ENCODE measurements at regions not wholly inside any gene's neighbourhood (a gene's known extent, or its start where the extent isn't known, plus 50 kb on each side); places are given as distances from the start of the nearest gene placed in this dataset.
"Not testable (repeated sequence)": the region's sequence is repeated elsewhere in the genome, so short reads cannot be mapped to it uniquely, and the experiment has no call there.

- H3K9ac ChIP-seq (ENCODE audit: low read depth in 1 of 2, low read length in 2 of 2) = no peak overlapping the region
- WGBS = 65% methylated on average over 5 of the region's 5 CpGs
- TF ChIP-seq ZBTB33 (IDR thresholded peaks at IDR 0.05) (no peak), TAF1 (conservative IDR thresholded peaks at IDR 0.05) (no peak), HNF4G (IDR thresholded peaks at IDR 0.05) (no peak), MAX (IDR thresholded peaks at IDR 0.05) (no peak), NR2F2 (IDR thresholded peaks at IDR 0.05) (no peak)
- H3K27ac ChIP-seq (ENCODE audit: low read depth in 1 of 2, low read length in 2 of 2) = no peak overlapping the region
- H3K9me3 ChIP-seq (ENCODE audit: control insufficient read depth in 4 of 4, low read length in 3 of 4) = no peaks in the 10 kb centered on the region
- no peaks in the 10 kb centered on the region for H3K36me3 ChIP-seq (ENCODE audit: control insufficient read depth in 4 of 4, insufficient read depth in 3 of 4, low read depth in 1 of 4, low read length in 3 of 4)
- no peaks in the 10 kb centered on the region for H3K4me1 ChIP-seq (ENCODE audit: control insufficient read depth in 4 of 4, insufficient read depth in 4 of 4, low read length in 3 of 4)
- H3K27me3 ChIP-seq (ENCODE audit: control insufficient read depth in 4 of 4, insufficient read depth in 4 of 4, low read length in 3 of 4) = no peaks in the 10 kb centered on the region
- DNase-seq (ENCODE audit: low spot score) = no peak
- no peak overlapping the region for H3K4me3 ChIP-seq (ENCODE audit: low read depth in 1 of 3, low read length in 3 of 3)
Observed at GRCh38 chr11:80261776-80262175, 820.9 kb upstream of the TENM4 start.

GRCh38 chr11:80257319-80258015, 816.6 kb upstream of the TENM4 start:
- DNase-seq (ENCODE audit: low spot score); H3K4me3 ChIP-seq (ENCODE audit: low read depth in 1 of 3, low read length in 3 of 3); H3K9ac ChIP-seq (ENCODE audit: low read depth in 1 of 2, low read length in 2 of 2); H3K27me3 ChIP-seq (ENCODE audit: control insufficient read depth in 4 of 4, insufficient read depth in 4 of 4, low read length in 3 of 4); H3K36me3 ChIP-seq (ENCODE audit: control insufficient read depth in 4 of 4, insufficient read depth in 3 of 4, low read depth in 1 of 4, low read length in 3 of 4); H3K27ac ChIP-seq (ENCODE audit: low read depth in 1 of 2, low read length in 2 of 2); H3K9me3 ChIP-seq (ENCODE audit: control insufficient read depth in 4 of 4, low read length in 3 of 4); H3K4me1 ChIP-seq (ENCODE audit: control insufficient read depth in 4 of 4, insufficient read depth in 4 of 4, low read length in 3 of 4): not testable (repeated sequence)
- WGBS = 88% methylated on average over 45 of the region's 45 CpGs

- no peak for DNase-seq (ENCODE audit: low spot score)
- H3K9me3 ChIP-seq (ENCODE audit: control insufficient read depth in 4 of 4, low read length in 3 of 4) = no peaks in the 10 kb centered on the region
- H3K9ac ChIP-seq (ENCODE audit: low read depth in 1 of 2, low read length in 2 of 2) = no peak overlapping the region
- H3K4me1 ChIP-seq (ENCODE audit: control insufficient read depth in 4 of 4, insufficient read depth in 4 of 4, low read length in 3 of 4) = no peaks in the 10 kb centered on the region
- H3K27me3 ChIP-seq (ENCODE audit: control insufficient read depth in 4 of 4, insufficient read depth in 4 of 4, low read length in 3 of 4) = no peaks in the 10 kb centered on the region
- no peak overlapping the region for H3K4me3 ChIP-seq (ENCODE audit: low read depth in 1 of 3, low read length in 3 of 3)
- no peak for TF ChIP-seq YY1 (IDR thresholded peaks at IDR 0.05)
- TF ChIP-seq CTCF (IDR thresholded peaks at IDR 0.05; ENCODE audit: low read depth, low read length, missing input control) = no peak
- no peak for TF ChIP-seq GABPA (IDR thresholded peaks at IDR 0.05 in 1 of 2, conservative IDR thresholded peaks at IDR 0.05 in 1 of 2)
- no peak for TF ChIP-seq SP1 (IDR thresholded peaks at IDR 0.05)
- no peak for TF ChIP-seq NR2F2 (IDR thresholded peaks at IDR 0.05)
- TF ChIP-seq EGR1 (IDR thresholded peaks at IDR 0.05; ENCODE audit: low read depth in 2 of 2) = no peak
- TF ChIP-seq ATF3 (IDR thresholded peaks at IDR 0.05) = no peak
- no peak for TF ChIP-seq HNF4G (IDR thresholded peaks at IDR 0.05)
- TF ChIP-seq FOXA1 (IDR thresholded peaks at IDR 0.05) = no peak
- TF ChIP-seq JUND (IDR thresholded peaks at IDR 0.05) = no peak
- TF ChIP-seq TAF1 (conservative IDR thresholded peaks at IDR 0.05) = no peak
- TF ChIP-seq HNF4A (conservative IDR thresholded peaks at IDR 0.05) = no peak
- TF ChIP-seq ZBTB33 (IDR thresholded peaks at IDR 0.05) = no peak
- TF ChIP-seq RXRA (IDR thresholded peaks at IDR 0.05) = no peak
- TF ChIP-seq FOXA2 (IDR thresholded peaks at IDR 0.05) = no peak
- TF ChIP-seq REST (IDR thresholded peaks at IDR 0.05) = no peak
- TF ChIP-seq MAX (IDR thresholded peaks at IDR 0.05) = no peak
- H3K36me3 ChIP-seq (ENCODE audit: control insufficient read depth in 4 of 4, insufficient read depth in 3 of 4, low read depth in 1 of 4, low read length in 3 of 4) = no peaks in the 10 kb centered on the region
- no peak overlapping the region for H3K27ac ChIP-seq (ENCODE audit: low read depth in 1 of 2, low read length in 2 of 2)
Observed at GRCh38 chr11:80255021-80255420, 814.2 kb upstream of the TENM4 start.

Data from liver (tissue), 8 donors.